Stimulated activated CD8-positive, alpha-beta memory T cell treated with anti-CD3 and anti-CD28 coated beads, Interleukin-7, amount 100 ng/mL, for 1 hour (primary cell): ENCODE measurements at regions not wholly inside any gene's neighbourhood (a gene's known extent, or its start where the extent isn't known, plus 50 kb on each side); places are given as distances from the start of the nearest gene placed in this dataset.

Experiments used
- DNase-seq, 2 donors: peaks; one replicate each; pipeline ENCODE4 v3.0.0-alpha.2; 2020; ENCODE audit warnings: low read depth in 2 of 2

DNA sequence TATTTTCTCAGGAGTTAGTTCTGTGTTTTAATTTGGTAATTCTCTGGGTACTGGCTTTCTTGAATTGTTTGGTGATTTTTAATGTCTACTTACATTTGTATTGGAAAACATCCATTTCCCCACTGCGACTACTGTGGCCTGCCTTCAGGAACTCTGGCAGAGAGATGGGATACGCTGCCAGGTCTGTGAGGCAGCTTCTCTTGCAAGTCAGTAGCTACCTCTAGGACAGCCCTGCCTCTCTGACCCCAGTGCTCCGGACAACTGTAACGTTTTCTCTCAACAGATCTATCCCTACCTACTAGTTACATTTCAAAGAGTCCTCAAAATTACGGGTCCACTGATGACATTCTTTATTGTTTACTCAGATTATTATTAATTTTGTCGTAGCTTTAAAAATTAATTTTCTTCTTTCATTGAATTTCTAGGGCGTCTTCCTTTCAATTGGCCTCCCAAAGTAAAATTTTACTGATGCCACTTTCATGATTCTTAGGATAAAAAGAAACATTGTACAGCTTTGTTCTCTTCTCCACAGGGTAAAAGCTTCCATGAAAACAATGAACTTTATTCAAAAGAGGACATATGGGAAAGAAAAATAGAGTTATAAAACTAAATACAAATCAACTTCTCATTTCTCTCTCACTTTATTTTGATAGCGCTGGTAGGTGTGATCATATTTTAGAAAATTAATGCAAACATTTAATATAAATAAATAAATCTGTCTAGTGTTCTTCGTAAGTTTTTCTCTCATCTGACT is 123.2 kb upstream of the GOLGA8J start:
- no peak for DNase-seq

GRCh38 chr15:29952225-29952624 is 130.0 kb upstream of the TJP1 start:
- no peak for DNase-seq

DNA sequence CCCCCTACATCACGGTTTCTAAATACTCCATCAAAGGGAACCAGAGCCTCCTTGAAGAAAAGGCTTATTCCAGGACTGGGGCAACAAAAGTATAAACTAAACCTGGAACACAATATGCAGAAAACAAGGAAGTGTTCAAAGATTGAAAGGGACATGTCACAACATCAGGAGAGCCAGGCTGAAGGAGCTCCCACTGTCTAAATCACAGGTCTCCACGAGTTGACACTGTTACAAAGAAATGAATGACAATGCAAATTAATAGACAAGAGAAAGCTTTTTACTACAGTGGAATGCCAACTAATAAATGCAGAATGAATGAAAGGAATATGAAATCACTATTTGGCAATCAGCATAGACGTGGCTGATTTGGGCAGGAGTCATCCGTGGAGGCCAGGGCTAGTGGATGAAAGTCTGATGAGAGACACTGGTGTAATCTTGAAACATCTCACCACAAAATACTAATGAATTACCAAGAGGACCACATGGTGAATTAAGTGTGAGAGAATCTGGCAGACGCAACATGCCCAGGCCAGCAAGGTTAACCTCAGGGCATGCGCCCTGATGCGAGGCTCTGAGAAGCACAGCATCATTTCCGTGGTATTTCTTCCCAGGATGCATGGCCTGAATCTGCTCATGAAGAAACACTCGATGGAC is 123.8 kb upstream of the TJP1 start:
- no peak for DNase-seq

DNA sequence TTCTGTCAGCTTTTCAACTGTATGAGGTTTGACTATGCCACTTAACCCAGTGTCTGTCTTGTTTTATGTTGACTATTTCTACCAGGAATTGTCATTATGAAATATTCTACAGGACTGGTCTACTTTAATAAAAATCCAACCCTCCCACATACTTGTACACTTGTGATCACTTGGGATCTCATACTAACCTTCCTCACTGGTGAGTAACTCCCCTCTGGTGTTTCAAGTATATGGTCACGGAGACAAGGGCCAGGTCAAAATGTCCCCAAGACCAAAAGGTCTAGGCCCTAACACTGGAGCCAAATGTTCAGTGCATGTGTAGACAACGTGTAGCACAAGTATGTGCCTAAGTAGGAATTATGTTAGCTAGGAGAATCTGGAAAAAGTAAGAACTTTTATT is 122.7 kb upstream of the TJP1 start:
- no peak for DNase-seq

- no peak for DNase-seq
Observed at GRCh38 chr15:29942548-29942947, 120.3 kb upstream of the TJP1 start.

GRCh38 chr15:29942143-29942542 is 119.9 kb upstream of the TJP1 start:
- no peak for DNase-seq

DNA sequence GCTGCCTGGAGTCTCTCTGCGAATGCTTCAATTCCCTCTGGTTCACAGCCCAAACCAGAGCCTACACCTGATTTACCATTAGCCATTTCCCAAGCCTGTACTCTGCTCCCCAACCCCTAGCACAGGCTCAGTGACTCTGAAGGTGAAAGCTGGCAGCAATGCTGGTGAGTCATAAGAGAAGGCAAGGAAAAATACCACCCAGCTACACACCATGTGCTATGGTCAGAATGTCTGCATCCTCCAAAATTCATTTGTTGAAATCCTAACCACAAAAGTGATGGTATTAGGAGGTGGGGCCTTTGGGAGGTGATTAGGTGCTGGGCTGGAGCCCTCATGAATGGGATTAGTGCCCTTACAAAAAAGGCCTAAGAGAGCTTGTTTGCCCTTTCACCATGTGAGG is 117.1 kb upstream of the TJP1 start:
- DNase-seq, result no peak

- no peak for DNase-seq
Observed at GRCh38 chr15:29938361-29939335, 116.4 kb upstream of the TJP1 start.

GRCh38 chr15:29937956-29938355 is 115.7 kb upstream of the TJP1 start:
- DNase-seq, result no peak

- DNase-seq, result no peak
Observed at GRCh38 chr15:29936353-29937049, 114.2 kb upstream of the TJP1 start.

- DNase-seq, result no peak
Observed at GRCh38 chr15:29935296-29936004, 113.2 kb upstream of the TJP1 start.

DNA sequence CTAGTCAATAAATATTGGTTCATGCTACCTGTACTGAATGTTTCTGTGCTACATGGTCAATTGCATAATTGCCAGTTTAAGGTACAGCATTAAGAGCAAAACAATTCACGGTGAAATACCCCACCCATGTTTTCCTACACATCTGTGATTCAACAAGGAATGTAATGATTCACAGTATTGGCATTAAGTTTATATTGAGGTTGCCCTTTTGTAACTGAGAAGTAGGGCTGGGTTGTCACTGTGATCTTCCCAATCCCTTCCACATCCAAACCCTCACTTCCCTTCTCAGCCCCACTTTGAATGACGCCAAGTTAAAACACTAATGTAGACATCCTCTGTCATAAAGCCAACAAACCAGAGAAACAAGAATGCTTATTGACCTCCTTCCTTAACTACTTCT is 112.0 kb upstream of the TJP1 start:
- no peak for DNase-seq

GRCh38 chr15:29933042-29933803 is 111.0 kb upstream of the TJP1 start:
- DNase-seq, result no peak

GRCh38 chr15:29926083-29926388 is 103.8 kb upstream of the TJP1 start:
- DNase-seq, result no peak

GRCh38 chr15:29925227-29926082 is 103.2 kb upstream of the TJP1 start:
- peak in 1 of 2 donors; percentile 13 for DNase-seq

DNA sequence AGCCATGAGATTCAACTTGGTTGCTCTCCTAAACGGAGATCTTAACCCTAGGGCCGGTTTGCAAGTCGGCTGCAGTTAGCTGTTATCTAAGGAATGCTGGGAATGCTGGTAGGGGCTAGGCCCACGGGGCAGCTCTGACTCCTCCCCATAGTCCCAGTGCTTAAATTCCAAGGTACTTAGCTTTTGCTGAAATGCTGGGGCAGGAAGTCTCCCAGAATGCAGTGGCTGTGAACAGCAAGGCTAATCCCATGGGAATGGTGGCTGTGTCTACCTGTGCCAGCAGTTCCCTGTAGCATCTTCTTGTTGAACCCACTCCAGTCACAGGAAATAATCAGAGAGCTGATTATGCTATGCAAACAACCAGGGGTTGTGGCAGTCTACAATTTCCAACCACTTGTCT is 102.5 kb upstream of the TJP1 start:
- no peak for DNase-seq

DNA sequence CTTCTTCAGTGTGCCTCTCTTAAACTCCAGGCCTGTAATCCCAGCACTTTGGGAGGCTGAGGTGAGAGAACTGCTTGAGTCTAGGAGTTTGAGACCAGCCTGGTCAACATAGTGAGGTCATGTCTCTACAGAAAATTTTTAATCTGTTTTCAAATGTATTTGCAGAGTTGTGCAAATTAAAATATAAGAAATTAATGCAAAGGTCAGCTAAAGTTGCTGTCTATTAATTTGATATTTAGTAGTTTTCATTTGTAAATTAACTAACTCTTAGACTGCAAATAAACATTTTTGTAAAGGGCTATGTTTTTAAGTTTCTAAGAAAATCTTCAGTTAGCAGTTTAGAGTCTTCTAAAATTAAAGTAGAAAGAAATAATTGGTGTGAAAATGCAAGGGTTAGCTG is 99.9 kb upstream of the TJP1 start:
- DNase-seq, result no peak

GRCh38 chr15:29921130-29921601 is 98.9 kb upstream of the TJP1 start:
- no peak for DNase-seq

DNA sequence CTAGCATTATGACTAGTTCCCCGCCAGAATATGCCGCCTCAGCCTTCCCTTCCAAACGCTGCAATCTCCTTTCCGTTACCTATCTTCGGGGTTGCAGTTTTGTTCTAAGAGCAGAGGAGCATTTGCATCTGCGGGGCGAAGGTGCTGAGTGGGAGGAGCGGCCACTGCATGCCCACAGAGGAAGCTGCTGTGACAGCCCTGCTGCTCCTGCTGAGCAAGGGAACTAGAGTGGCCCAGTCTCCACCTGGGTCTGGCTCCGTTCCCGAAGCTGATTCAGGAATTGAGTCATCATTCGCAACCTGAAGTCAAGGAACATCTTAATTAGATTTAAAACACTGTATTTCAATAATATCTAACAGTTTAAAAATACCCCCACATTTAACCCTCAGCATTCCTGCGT is 98.2 kb upstream of the TJP1 start:
- no peak for DNase-seq
